AG04450 (cell line): ENCODE measurements at regions not wholly inside any gene's neighbourhood (a gene's known extent, or its start where the extent isn't known, plus 50 kb on each side); places are given as distances from the start of the nearest gene placed in this dataset.

Source experiments
- CTCF ChIA-PET: fragments of 300-600, 350-600 bp; formaldehyde crosslinking; extraction: SDS; loops from one replicate; lab custom pipeline; 2022; ENCODE audit warnings: antibody characterized with exemption, inconsistent platforms; lab: Charles Lee
- POLR2A ChIA-PET: fragments of 350-600 bp; formaldehyde crosslinking; extraction: SDS; loops from one replicate; lab custom pipeline; 2021; ENCODE audit warnings: antibody characterized with exemption, inconsistent platforms; lab: Yijun Ruan, JAX
- DNase-seq: peaks from one replicate; pipeline ENCODE4 v3.0.0-alpha.2; 2011; ENCODE audit warnings: low read depth, low spot score
- H3K27ac ChIP-seq: one replicate; pipeline ENCODE4 v1.5.1; 2012; ENCODE audit warnings: low read depth, low read length, control low read depth
- H3K27me3 ChIP-seq: one replicate; pipeline ENCODE4 v1.6.0; 2012; ENCODE audit warnings: low read length; ENCODE audit not compliant: control insufficient read depth, insufficient read depth
- H3K4me3 ChIP-seq: 2 replicates; pipeline ENCODE4 v1.5.1; 2011; ENCODE audit warnings: mild to moderate bottlenecking, low read depth, low read length, control low read depth
- H3K9me3 ChIP-seq: 2 replicates; pipeline ENCODE4 v1.5.1; 2012; ENCODE audit warnings: low read length; ENCODE audit not compliant: control insufficient read depth, insufficient read depth
- CTCF ChIP-seq: IDR thresholded peaks from 2 replicates; pipeline ENCODE4 v1.5.1; 2011; ENCODE audit warnings: low read depth, low read length, control low read depth, inconsistent platforms

GRCh38 chr9:129321286-129322021, 143.4 kb upstream of the IER5L start:
- Histone ChIP-seq H3K27me3 (no peaks in the 10 kb centered on the region), H3K4me3 (peak overlapping the region; percentile 44), H3K9me3 (peaks cover 3% of the 10 kb centered on the region; the same call in 1 of the 2 replicates), H3K27ac (no peak overlapping the region)
- ChIA-PET CTCF (interaction anchor here (1.5 kb wide), 1 partner anchor 190 kb away, joined by 4 read pairs; no protein-coding TSS in a partner anchor), POLR2A (interaction anchor here (0.7 to 2.0 kb wide), 6 partner anchors 9 to 181 kb away, joined by 3 to 15 read pairs (median 4); partner anchors contain the start of gene IER5L)
- no peak for DNase-seq
- TF ChIP-seq CTCF, result no peak

GRCh38 chr9:129320575-129321285, 142.7 kb upstream of the IER5L start:
- peak; percentile 58 for DNase-seq
- CTCF ChIA-PET, result interaction anchor here (0.6 to 1.5 kb wide), 3 partner anchors 189 to 304 kb away, joined by 4 read pairs; no protein-coding TSS in a partner anchor
- Histone ChIP-seq H3K4me3 (peak overlapping the region; percentile 44), H3K27me3 (no peaks in the 10 kb centered on the region), H3K9me3 (peaks cover 3% of the 10 kb centered on the region; the same call in 1 of the 2 replicates), H3K27ac (peak overlapping the region; percentile 52)
- POLR2A ChIA-PET, result interaction anchor here (0.7 to 2.0 kb wide), 8 partner anchors 10 to 180 kb away, joined by 3 to 15 read pairs (median 4); partner anchors contain the start of gene IER5L
- peak; percentile 31 for TF ChIP-seq CTCF

- Histone ChIP-seq H3K27me3 (no peaks in the 10 kb centered on the region), H3K4me3 (peak overlapping the region; percentile 44), H3K9me3 (peaks cover 3% of the 10 kb centered on the region; the same call in 1 of the 2 replicates), H3K27ac (peak overlapping the region; percentile 52)
- ChIA-PET CTCF (interaction anchor here (0.6 to 1.5 kb wide), 4 partner anchors 177 to 305 kb away, joined by 4 to 6 read pairs (median 4); no protein-coding TSS in a partner anchor), POLR2A (interaction anchor here (0.8 to 2.0 kb wide), 7 partner anchors 10 to 179 kb away, joined by 3 to 15 read pairs (median 4); partner anchors contain the start of gene IER5L)
- DNase-seq, result no peak
- no peak for TF ChIP-seq CTCF
Observed at GRCh38 chr9:129319938-129320481, 141.9 kb upstream of the IER5L start.

- Histone ChIP-seq H3K27ac (no peak overlapping the region), H3K9me3 (peaks cover 3% of the 10 kb centered on the region; the same call in 1 of the 2 replicates), H3K27me3 (no peaks in the 10 kb centered on the region), H3K4me3 (no peak overlapping the region)
- no peak for TF ChIP-seq CTCF
- ChIA-PET CTCF (interaction anchor here (0.9 to 1.1 kb wide), 2 partner anchors 177 to 304 kb away, joined by 4 to 6 read pairs; no protein-coding TSS in a partner anchor), POLR2A (interaction anchor here (0.6 to 2.0 kb wide), 2 partner anchors 141 to 179 kb away, joined by 3 to 15 read pairs; partner anchors contain the start of gene IER5L)
- no peak for DNase-seq
Observed at GRCh38 chr9:129319076-129319937, 141.2 kb upstream of the IER5L start.
